Thymus (tissue), 11 donors: ENCODE measurements at regions not wholly inside any gene's neighbourhood (a gene's known extent, or its start where the extent isn't known, plus 50 kb on each side); places are given as distances from the start of the nearest gene placed in this dataset.

ENCODE experiments used
- DNase-seq, 9 donors: peaks; one replicate each; pipeline ENCODE4 v3.0.0-alpha.2; 2013; ENCODE audit warnings: low spot score in 9 of 9, low read depth in 6 of 9, missing footprints in 1 of 9
- H3K27ac ChIP-seq, 2 donors: one replicate each; pipeline ENCODE4 v1.5.1; 2013; ENCODE audit warnings: control low read depth in 1 of 2, low read depth in 1 of 2, low read length in 1 of 2, mild to moderate bottlenecking in 1 of 2, moderate library complexity in 1 of 2
- H3K27me3 ChIP-seq, 2 donors: one replicate each; pipeline ENCODE4 v1.5.1; 2013; ENCODE audit warnings: low read length in 1 of 2; ENCODE audit not compliant: control insufficient read depth in 2 of 2, insufficient read depth in 1 of 2
- H3K36me3 ChIP-seq, 2 donors: one replicate each; pipeline ENCODE4 v1.5.1; 2013; ENCODE audit warnings: low read length in 1 of 2, mild to moderate bottlenecking in 1 of 2, moderate library complexity in 1 of 2; ENCODE audit not compliant: control insufficient read depth in 2 of 2, insufficient read depth in 2 of 2
- H3K4me1 ChIP-seq, 2 donors: one replicate each; pipeline ENCODE4 v1.5.1; 2013; ENCODE audit warnings: low read length in 2 of 2; ENCODE audit not compliant: control insufficient read depth in 2 of 2, insufficient read depth in 2 of 2
- H3K4me3 ChIP-seq, 2 donors: one replicate each; pipeline ENCODE4 v1.5.1; 2013; ENCODE audit warnings: low read length in 2 of 2, control low read depth in 1 of 2, mild to moderate bottlenecking in 1 of 2
- H3K9me3 ChIP-seq, 2 donors: one replicate each; pipeline ENCODE4 v1.5.1; 2013; ENCODE audit warnings: low read length in 1 of 2, mild to moderate bottlenecking in 1 of 2; ENCODE audit not compliant: control insufficient read depth in 2 of 2, insufficient read depth in 1 of 2
- WGBS: extraction: QIAGEN DNeasy Blood & Tissue Kit; methylation state at CpG from one replicate; pipeline ENCODE4 v1.1.7; 2013; 5-methylcytosine and 5-hydroxymethylcytosine counted together
- donor health status: healthy.

DNA sequence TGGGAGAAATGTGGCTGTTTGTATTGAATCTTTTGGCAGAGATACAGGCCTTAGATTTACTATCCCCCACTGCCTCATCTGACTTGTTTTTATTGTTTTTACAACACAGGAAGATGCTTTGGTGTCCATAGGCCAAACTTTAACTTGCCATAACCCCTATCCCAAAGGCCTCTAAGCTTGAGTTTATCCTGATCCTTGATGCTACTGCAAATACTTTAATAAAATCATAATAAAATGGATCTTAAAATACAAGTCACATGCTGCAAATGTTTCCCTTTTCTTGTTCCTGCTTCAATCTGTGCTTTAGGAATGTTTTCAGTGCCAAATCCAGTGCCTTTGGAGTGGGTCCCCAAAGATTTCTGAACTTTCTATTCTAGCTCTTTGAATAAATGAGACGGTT, 770.6 kb downstream of the DACH1 start:
- Histone ChIP-seq H3K27me3 (no peaks in the 10 kb centered on the region), H3K9me3 (no peaks in the 10 kb centered on the region), H3K4me3 (no peak overlapping the region), H3K4me1 (no peaks in the 10 kb centered on the region), H3K36me3 (no peaks in the 10 kb centered on the region), H3K27ac (no peak overlapping the region)
- DNase-seq: no peak
- WGBS: 99% methylated on average over 1 of the region's 1 CpG

DNA sequence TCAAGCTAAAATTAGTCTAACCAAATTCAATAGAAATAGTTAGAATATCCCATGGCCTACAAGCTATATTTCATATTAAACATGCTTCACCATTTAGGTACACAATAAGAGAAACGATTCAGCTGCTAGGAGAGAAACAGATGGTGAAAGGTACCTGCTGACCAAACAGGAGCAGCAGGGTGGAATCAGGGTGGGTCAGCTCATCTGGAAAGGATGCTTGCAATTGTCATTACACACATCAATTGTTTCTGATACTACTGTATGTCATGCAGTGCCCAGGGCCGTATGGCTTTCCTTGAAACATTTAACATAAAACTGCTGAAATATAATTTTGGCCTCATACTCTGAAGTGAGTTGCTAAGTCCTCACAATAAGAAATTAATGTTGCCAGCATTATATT, 776.0 kb downstream of the DACH1 start:
- Histone ChIP-seq H3K9me3 (no peaks in the 10 kb centered on the region), H3K27ac (no peak overlapping the region), H3K27me3 (no peaks in the 10 kb centered on the region), H3K4me1 (no peaks in the 10 kb centered on the region), H3K36me3 (no peaks in the 10 kb centered on the region), H3K4me3 (no peak overlapping the region)
- DNase-seq: no peak
- WGBS: 89% methylated on average over 2 of the region's 2 CpGs

DNA sequence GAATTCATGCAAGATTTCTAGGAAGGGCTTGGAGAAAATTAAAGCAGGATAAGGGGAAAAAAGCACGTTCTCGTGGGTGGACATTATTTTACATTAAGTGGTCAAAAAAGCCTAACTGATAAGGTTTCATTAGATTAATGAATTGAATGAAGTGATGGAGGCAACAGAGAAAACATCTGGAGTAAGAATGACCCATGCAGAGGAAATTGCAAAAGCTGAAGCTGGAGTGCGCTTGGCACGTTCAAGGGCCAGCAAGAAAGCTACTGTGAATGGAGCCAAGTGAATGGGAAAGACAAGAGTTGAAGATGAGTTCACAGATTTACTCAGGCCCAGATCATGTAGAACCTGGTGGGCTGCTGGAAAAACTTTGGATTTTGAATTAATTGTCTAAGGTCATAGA, 777.9 kb downstream of the DACH1 start:
- no peaks in the 10 kb centered on the region for H3K27me3 ChIP-seq
- H3K4me3 ChIP-seq: no peak overlapping the region
- 94% methylated on average over 4 of the region's 4 CpGs for WGBS
- no peak for DNase-seq
- no peaks in the 10 kb centered on the region for H3K36me3 ChIP-seq
- H3K27ac ChIP-seq: no peak overlapping the region
- H3K9me3 ChIP-seq: no peaks in the 10 kb centered on the region
- H3K4me1 ChIP-seq: no peaks in the 10 kb centered on the region

DNA sequence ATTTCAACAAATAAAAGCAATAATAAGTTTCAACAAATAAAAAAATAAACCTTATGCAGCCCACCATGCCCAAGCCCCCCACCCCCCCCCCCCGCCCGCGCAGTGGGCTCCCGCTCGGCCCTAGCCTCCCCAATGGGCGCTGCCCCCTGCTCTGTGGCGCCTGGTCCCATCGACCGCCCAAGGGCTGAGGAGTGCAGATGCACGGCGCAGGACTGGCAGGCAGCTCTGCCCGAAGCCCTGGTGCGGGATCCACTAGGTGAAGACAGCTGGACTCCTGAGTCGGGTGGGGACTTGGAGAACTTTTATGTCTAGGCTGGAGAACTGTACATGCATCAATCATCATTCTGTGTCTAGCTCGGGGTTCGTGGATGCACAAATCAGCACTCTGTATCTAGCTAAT, 779.6 kb downstream of the DACH1 start:
- 98% methylated on average over 16 of the region's 16 CpGs for WGBS
- H3K4me3 ChIP-seq: no peak overlapping the region
- H3K4me1 ChIP-seq: no peaks in the 10 kb centered on the region
- no peaks in the 10 kb centered on the region for H3K9me3 ChIP-seq
- H3K27ac ChIP-seq: no peak overlapping the region
- H3K36me3 ChIP-seq: no peaks in the 10 kb centered on the region
- no peaks in the 10 kb centered on the region for H3K27me3 ChIP-seq
- DNase-seq: no peak

DNA sequence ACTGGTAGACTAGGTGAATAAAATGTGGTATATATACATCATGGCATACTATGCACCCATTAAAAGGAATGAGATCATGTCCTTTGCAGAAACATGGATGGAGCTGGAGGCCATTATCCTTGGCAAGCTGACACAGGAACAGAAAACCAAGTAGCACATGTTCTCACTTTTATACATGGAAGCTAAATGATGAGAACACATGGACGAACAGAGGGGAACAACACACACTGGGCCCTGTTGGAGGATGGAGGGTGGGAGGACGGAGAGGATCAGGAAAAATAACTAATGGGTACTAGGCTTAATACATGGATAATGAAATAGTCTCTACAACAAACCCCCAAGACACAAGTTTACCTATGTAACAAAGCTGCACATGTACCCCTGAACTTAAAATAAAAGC, 780.0 kb downstream of the DACH1 start:
- DNase-seq: no peak
- 88% methylated on average over 2 of the region's 2 CpGs for WGBS

DNA sequence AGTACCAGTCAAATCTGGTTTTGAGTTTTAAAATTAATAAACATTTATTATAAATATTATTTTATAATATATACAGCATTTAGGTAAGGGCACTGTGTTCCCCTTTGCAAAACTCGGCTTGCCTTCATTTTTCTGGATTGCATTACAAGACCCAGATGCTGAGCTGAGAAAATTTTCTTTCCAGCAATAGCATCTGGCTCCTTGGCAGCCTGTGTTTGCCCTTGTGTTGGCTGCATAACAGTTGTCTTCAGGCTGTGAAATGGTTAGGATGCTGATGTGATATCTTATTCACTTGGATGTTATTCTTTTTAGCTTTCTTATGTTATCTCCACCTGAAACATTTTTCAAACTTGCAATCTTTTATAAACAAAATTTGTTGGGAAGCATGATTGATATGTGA, 784.4 kb downstream of the DACH1 start:
- 88% methylated on average over 1 of the region's 1 CpG for WGBS
- Histone ChIP-seq H3K27ac (no peak overlapping the region), H3K36me3 (no peaks in the 10 kb centered on the region), H3K27me3 (no peaks in the 10 kb centered on the region), H3K4me3 (no peak overlapping the region), H3K9me3 (no peaks in the 10 kb centered on the region), H3K4me1 (no peaks in the 10 kb centered on the region)
- DNase-seq: no peak

More for the DNA sequence above, 780.0 kb downstream of the DACH1 start:
- H3K27ac ChIP-seq: no peak overlapping the region
- H3K4me3 ChIP-seq: no peak overlapping the region
- H3K27me3 ChIP-seq: no peaks in the 10 kb centered on the region
- no peaks in the 10 kb centered on the region for H3K36me3 ChIP-seq
- no peaks in the 10 kb centered on the region for H3K9me3 ChIP-seq
- no peaks in the 10 kb centered on the region for H3K4me1 ChIP-seq

DNA sequence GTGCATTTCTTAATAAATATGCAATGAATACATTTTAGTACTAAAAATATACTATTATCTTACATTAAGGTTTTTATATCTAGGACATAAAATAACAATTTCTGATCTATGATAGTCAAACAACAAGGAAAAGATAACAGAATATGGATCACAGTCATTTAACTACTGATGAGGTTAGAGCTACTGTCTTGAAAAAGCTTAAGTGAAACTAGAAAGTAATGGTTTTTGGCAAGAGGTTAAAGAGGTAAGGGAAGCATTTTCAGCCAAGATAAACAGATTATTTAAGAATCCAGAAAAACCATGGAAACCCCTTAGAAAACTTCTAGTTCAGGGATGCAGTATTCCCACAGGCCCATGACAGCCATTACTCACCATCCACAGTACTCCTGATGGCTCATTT, 787.4 kb downstream of the DACH1 start:
- Histone ChIP-seq H3K4me1 (no peaks in the 10 kb centered on the region), H3K36me3 (no peaks in the 10 kb centered on the region), H3K27me3 (no peaks in the 10 kb centered on the region), H3K27ac (no peak overlapping the region), H3K9me3 (no peaks in the 10 kb centered on the region), H3K4me3 (no peak overlapping the region)
- no peak for DNase-seq

DNA sequence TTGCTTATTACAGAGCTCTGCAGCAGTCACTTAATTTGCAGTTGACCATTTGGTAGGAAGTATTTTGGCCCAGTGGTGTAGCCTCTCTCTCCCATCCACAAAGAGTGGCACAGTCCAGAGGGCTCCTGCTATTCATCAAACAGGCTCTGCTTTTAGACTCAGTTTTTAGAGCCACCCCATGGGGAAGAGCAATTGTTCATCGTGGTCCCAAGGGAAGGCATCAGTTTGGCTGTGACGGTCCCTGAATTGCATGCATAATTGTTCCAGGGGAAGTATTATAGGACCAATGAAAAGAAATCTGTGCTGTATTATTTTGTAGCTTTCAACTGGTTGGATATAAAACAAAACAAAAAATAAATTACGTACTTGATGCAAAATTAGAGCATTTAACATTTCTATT, 799.0 kb downstream of the DACH1 start:
- Histone ChIP-seq H3K36me3 (no peaks in the 10 kb centered on the region), H3K27ac (no peak overlapping the region), H3K27me3 (no peaks in the 10 kb centered on the region), H3K4me1 (no peaks in the 10 kb centered on the region), H3K9me3 (no peaks in the 10 kb centered on the region), H3K4me3 (no peak overlapping the region)
- 94% methylated on average over 3 of the region's 3 CpGs for WGBS
- DNase-seq: no peak

DNA sequence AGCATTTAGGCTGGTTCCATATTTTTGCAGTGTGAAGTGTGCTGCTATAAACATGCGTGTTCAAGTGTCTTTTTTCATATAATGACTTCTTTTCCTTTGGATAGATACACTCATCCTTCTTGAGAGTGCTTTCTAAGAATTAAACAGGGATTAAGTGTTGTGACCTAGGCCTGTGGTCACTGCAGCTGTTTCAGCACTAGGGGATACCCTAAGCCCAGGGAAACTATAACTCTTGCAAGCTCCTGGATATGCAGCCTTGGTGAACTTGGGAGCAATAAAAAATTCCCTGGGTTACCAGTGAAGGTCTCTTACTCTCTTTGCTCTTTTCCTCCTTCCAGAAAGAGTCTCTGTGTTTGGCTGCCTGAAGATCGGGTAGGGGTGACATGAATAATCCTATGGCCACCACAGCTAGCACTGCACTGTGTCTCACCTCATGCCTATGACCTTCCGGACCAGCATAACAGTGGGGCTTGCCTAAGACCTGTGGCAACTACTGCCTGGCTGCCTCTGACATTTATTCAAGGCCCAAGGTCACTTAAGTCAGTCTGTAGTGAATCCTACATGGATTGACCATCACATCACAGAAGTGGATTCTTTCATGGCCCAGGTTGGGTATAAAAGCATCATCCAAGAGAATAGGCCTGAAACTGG, 799.7 kb downstream of the DACH1 start:
- no peak overlapping the region for H3K27ac ChIP-seq
- no peaks in the 10 kb centered on the region for H3K27me3 ChIP-seq
- H3K36me3 ChIP-seq: no peaks in the 10 kb centered on the region
- H3K4me3 ChIP-seq: no peak overlapping the region
- 94% methylated on average over 3 of the region's 3 CpGs for WGBS
- no peaks in the 10 kb centered on the region for H3K4me1 ChIP-seq
- DNase-seq: no peak
- H3K9me3 ChIP-seq: peaks cover 0 to 3% of the 10 kb centered on the region in 2 donors

DNA sequence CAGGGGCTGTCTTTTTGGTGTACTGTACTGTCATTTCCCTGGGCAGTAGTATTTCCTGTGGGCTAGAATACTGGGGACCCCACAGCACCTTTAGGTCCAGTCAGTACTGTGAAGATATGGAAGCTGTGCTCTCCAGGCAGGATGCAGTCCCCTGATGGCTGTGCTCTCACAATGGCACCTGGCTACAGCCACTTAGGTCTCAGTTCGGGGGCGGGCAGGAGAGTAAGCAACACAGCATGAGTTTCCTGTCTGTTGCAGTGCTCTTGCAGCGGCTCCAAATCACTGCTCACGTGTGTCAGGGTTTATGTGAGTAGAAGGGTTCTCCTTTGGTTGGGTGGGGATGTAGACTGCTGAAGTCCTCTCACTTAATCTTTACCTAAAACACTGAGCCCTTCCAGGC, 810.4 kb downstream of the DACH1 start:
- Histone ChIP-seq H3K27me3 (no peaks in the 10 kb centered on the region), H3K36me3 (no peaks in the 10 kb centered on the region), H3K27ac (no peak overlapping the region), H3K4me3 (no peak overlapping the region), H3K4me1 (no peaks in the 10 kb centered on the region), H3K9me3 (peaks cover 0 to 14% of the 10 kb centered on the region in 2 donors)
- no peak for DNase-seq
- 89% methylated on average over 4 of the region's 4 CpGs for WGBS
